NCI-H1048 (cell line): ENCODE measurements at regions not wholly inside any gene's neighbourhood (a gene's known extent, or its start where the extent isn't known, plus 50 kb on each side); places are given as distances from the start of the nearest gene placed in this dataset.
A peak's percentile ranks its signal among the peaks of the same experiment; 100 is the strongest.
"Not testable (repeated sequence)": the region's sequence is repeated elsewhere in the genome, so short reads cannot be mapped to it uniquely, and the experiment has no call there.

Experiments used
- DNase-seq: peaks from one replicate; lab custom pipeline; 2025; lab: John Stamatoyannopoulos, UW

GRCh38 chr6:67878216-67878615 lies 756.9 kb upstream of the ADGRB3 start:
- not testable (repeated sequence) for DNase-seq

- no peak for DNase-seq
These were observed 757.8 kb upstream of the ADGRB3 start for GRCh38 chr6:67877288-67877687.

- no peak for DNase-seq
These were observed 759.2 kb upstream of the ADGRB3 start for GRCh38 chr6:67875877-67876383.

- DNase-seq, result no peak
These were observed 764.8 kb upstream of the ADGRB3 start for GRCh38 chr6:67870321-67870720.

- DNase-seq, result peak; percentile 79
These were observed 771.7 kb upstream of the ADGRB3 start for GRCh38 chr6:67863346-67863745.

- DNase-seq, result no peak
These were observed 781.0 kb upstream of the ADGRB3 start for GRCh38 chr6:67854098-67854497.

GRCh38 chr6:67839818-67840217 lies 795.3 kb upstream of the ADGRB3 start:
- DNase-seq, result no peak

GRCh38 chr6:67825201-67825895 lies 809.7 kb upstream of the ADGRB3 start:
- DNase-seq, result no peak

- DNase-seq, result no peak
These were observed 816.8 kb upstream of the ADGRB3 start for GRCh38 chr6:67818322-67818721.

- DNase-seq, result no peak
These were observed 819.5 kb upstream of the ADGRB3 start for GRCh38 chr6:67815623-67816022.

GRCh38 chr6:67814262-67814661 lies 820.8 kb upstream of the ADGRB3 start:
- DNase-seq, result no peak

- DNase-seq, result no peak
These were observed 822.4 kb upstream of the ADGRB3 start for GRCh38 chr6:67812693-67813092.

GRCh38 chr6:67812125-67812524 lies 823.0 kb upstream of the ADGRB3 start:
- no peak for DNase-seq

- no peak for DNase-seq
These were observed 823.6 kb upstream of the ADGRB3 start for GRCh38 chr6:67811239-67812037.

- DNase-seq, result not testable (repeated sequence)
These were observed 830.3 kb upstream of the ADGRB3 start for GRCh38 chr6:67804808-67805207.

GRCh38 chr6:67802771-67803170 lies 832.3 kb upstream of the ADGRB3 start:
- DNase-seq, result no peak

GRCh38 chr6:67792996-67793395 lies 842.1 kb upstream of the ADGRB3 start:
- DNase-seq, result no peak

GRCh38 chr6:67790569-67790968 lies 844.5 kb upstream of the ADGRB3 start:
- no peak for DNase-seq

GRCh38 chr6:67787119-67787518 lies 848.0 kb upstream of the ADGRB3 start:
- DNase-seq, result not testable (repeated sequence)

GRCh38 chr6:67779876-67780275 lies 855.2 kb upstream of the ADGRB3 start:
- no peak for DNase-seq

GRCh38 chr6:67775333-67775732 lies 859.7 kb upstream of the ADGRB3 start:
- no peak for DNase-seq

- DNase-seq, result no peak
These were observed 866.1 kb upstream of the ADGRB3 start for GRCh38 chr6:67768972-67769371.
